ENCODE measurements at regions not wholly inside any gene's neighbourhood (a gene's known extent, or its start where the extent isn't known, plus 50 kb on each side); places are given as distances from the start of the nearest gene placed in this dataset.
"Not testable (repeated sequence)": the region's sequence is repeated elsewhere in the genome, so short reads cannot be mapped to it uniquely, and the experiment has no call there.

DNA sequence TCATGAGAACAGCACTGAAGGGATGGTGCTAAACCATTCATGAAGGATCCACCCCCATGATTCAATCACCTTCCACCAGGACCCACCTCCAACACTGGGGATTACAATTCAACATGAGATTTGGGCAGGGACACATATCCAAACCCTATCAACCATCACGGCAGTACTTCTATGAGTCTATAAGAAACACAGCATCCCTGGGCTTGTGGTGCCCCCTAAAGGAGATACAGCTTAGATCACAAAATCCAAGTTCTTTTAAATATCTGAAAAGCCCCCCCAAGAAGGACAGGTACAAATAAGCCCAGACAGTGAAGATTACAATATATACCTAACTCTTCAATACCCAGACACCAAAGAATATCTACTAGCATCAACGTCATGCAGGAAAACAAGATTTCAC is 233.7 kb upstream of the ADRA1B start:
- Histone ChIP-seq H3K9me3 (ENCODE audit: control insufficient read depth in 3 of 3, low read length in 3 of 3) (peaks cover 0 to 3% (median 0%) of the 10 kb centered on the region in 3 donors), H3K4me3 (ENCODE audit: low read length in 3 of 3) (no peak overlapping the region), H3K9ac (ENCODE audit: low read depth in 1 of 3, low read length in 3 of 3) (no peak overlapping the region), H3K36me3 (ENCODE audit: control insufficient read depth in 3 of 3, insufficient read depth in 3 of 3, low read length in 3 of 3) (no peaks in the 10 kb centered on the region), H3K27ac (ENCODE audit: low read depth, low read length) (no peak overlapping the region), H3K4me1 (ENCODE audit: control insufficient read depth in 3 of 3, insufficient read depth in 3 of 3, low read length in 3 of 3) (no peaks in the 10 kb centered on the region), H3K27me3 (ENCODE audit: control insufficient read depth in 3 of 3, insufficient read depth in 3 of 3, low read length in 3 of 3) (no peaks in the 10 kb centered on the region)

DNA sequence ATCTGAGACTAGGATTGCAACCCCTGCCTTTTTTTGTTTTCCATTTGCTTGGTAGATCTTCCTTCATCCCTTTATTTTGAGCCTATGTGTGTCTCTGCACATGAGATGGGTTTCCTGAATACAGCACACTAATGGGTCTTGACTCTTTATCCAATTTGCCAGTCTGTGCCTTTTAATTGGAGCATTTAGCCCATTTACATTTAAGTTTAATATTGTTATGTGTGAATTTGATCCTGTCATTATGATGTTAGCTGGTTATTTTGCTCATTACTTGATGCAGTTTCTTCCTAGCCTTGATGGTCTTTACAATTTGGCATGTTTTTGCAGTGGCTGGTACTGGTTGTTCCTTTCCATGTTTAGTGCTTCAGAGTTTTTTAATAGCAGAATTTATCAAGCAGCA is 228.4 kb upstream of the ADRA1B start:
- not testable (repeated sequence) for H3K9me3 ChIP-seq (ENCODE audit: control insufficient read depth in 3 of 3, low read length in 3 of 3); H3K36me3 ChIP-seq (ENCODE audit: control insufficient read depth in 3 of 3, insufficient read depth in 3 of 3, low read length in 3 of 3); H3K4me1 ChIP-seq (ENCODE audit: control insufficient read depth in 3 of 3, insufficient read depth in 3 of 3, low read length in 3 of 3); H3K4me3 ChIP-seq (ENCODE audit: low read length in 3 of 3); H3K27me3 ChIP-seq (ENCODE audit: control insufficient read depth in 3 of 3, insufficient read depth in 3 of 3, low read length in 3 of 3); H3K27ac ChIP-seq (ENCODE audit: low read depth, low read length); H3K9ac ChIP-seq (ENCODE audit: low read depth in 1 of 3, low read length in 3 of 3)

- Histone ChIP-seq H3K4me3 (ENCODE audit: low read length in 3 of 3) (no peak overlapping the region), H3K27me3 (ENCODE audit: control insufficient read depth in 3 of 3, insufficient read depth in 3 of 3, low read length in 3 of 3) (no peaks in the 10 kb centered on the region), H3K4me1 (ENCODE audit: control insufficient read depth in 3 of 3, insufficient read depth in 3 of 3, low read length in 3 of 3) (no peaks in the 10 kb centered on the region), H3K36me3 (ENCODE audit: control insufficient read depth in 3 of 3, insufficient read depth in 3 of 3, low read length in 3 of 3) (no peaks in the 10 kb centered on the region), H3K9ac (ENCODE audit: low read depth in 1 of 3, low read length in 3 of 3) (no peak overlapping the region), H3K9me3 (ENCODE audit: control insufficient read depth in 3 of 3, low read length in 3 of 3) (peaks cover 0 to 3% (median 0%) of the 10 kb centered on the region in 3 donors), H3K27ac (ENCODE audit: low read depth, low read length) (no peak overlapping the region)
Observed at GRCh38 chr5:159695741-159696294, 220.5 kb upstream of the ADRA1B start.

DNA sequence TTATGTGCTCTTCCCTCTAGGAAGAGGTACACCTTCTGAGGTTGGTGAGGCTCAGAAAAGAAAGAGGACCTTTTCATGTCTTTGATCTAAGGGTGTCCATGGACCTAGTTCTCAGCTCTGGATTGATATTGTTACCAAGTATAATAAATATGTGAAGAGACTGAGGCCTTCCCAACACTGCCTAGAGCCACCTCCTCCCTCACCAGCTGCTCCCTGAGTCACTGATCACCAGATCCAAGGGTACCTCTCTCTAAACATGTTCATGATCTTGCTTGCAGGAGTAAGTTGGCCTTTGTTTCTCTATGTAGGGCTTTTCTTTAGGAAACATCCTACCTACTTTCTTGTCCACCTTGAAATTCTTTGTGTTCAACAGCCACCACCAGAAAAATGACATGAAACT is 218.8 kb upstream of the ADRA1B start:
- Histone ChIP-seq H3K27me3 (ENCODE audit: control insufficient read depth in 3 of 3, insufficient read depth in 3 of 3, low read length in 3 of 3) (no peaks in the 10 kb centered on the region), H3K4me3 (ENCODE audit: low read length in 3 of 3) (no peak overlapping the region), H3K4me1 (ENCODE audit: control insufficient read depth in 3 of 3, insufficient read depth in 3 of 3, low read length in 3 of 3) (no peaks in the 10 kb centered on the region), H3K9me3 (ENCODE audit: control insufficient read depth in 3 of 3, low read length in 3 of 3) (peaks cover 0 to 2% (median 0%) of the 10 kb centered on the region in 3 donors), H3K9ac (ENCODE audit: low read depth in 1 of 3, low read length in 3 of 3) (no peak overlapping the region), H3K27ac (ENCODE audit: low read depth, low read length) (no peak overlapping the region), H3K36me3 (ENCODE audit: control insufficient read depth in 3 of 3, insufficient read depth in 3 of 3, low read length in 3 of 3) (no peaks in the 10 kb centered on the region)

DNA sequence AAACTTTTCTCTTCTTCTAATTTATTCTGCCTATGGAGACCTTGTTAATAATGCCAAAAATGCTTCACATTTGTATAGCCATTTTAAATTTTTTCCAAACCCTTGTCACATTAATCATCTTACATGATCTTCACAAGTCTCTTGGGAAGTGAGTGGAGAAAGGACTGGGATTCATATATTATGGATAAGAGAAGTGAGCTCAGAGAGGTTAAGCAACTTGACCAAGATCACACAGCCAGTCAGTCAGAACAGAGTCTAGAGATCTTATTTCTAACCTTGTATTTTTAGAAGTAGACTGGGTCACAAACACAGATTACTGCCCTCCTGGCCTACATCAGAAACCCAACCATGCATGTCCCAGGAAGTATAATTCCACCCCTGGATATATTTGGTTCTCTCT is 218.0 kb upstream of the ADRA1B start:
- Histone ChIP-seq H3K36me3 (ENCODE audit: control insufficient read depth in 3 of 3, insufficient read depth in 3 of 3, low read length in 3 of 3) (no peaks in the 10 kb centered on the region), H3K4me1 (ENCODE audit: control insufficient read depth in 3 of 3, insufficient read depth in 3 of 3, low read length in 3 of 3) (no peaks in the 10 kb centered on the region), H3K4me3 (ENCODE audit: low read length in 3 of 3) (no peak overlapping the region), H3K27me3 (ENCODE audit: control insufficient read depth in 3 of 3, insufficient read depth in 3 of 3, low read length in 3 of 3) (no peaks in the 10 kb centered on the region), H3K9ac (ENCODE audit: low read depth in 1 of 3, low read length in 3 of 3) (no peak overlapping the region), H3K9me3 (ENCODE audit: control insufficient read depth in 3 of 3, low read length in 3 of 3) (no peaks in the 10 kb centered on the region), H3K27ac (ENCODE audit: low read depth, low read length) (no peak overlapping the region)

- H3K36me3 ChIP-seq (ENCODE audit: control insufficient read depth in 3 of 3, insufficient read depth in 3 of 3, low read length in 3 of 3) = no peaks in the 10 kb centered on the region
- no peak overlapping the region for H3K27ac ChIP-seq (ENCODE audit: low read depth, low read length)
- no peaks in the 10 kb centered on the region for H3K4me1 ChIP-seq (ENCODE audit: control insufficient read depth in 3 of 3, insufficient read depth in 3 of 3, low read length in 3 of 3)
- H3K9me3 ChIP-seq (ENCODE audit: control insufficient read depth in 3 of 3, low read length in 3 of 3) = no peaks in the 10 kb centered on the region
- H3K9ac ChIP-seq (ENCODE audit: low read depth in 1 of 3, low read length in 3 of 3) = no peak overlapping the region
- H3K27me3 ChIP-seq (ENCODE audit: control insufficient read depth in 3 of 3, insufficient read depth in 3 of 3, low read length in 3 of 3) = no peaks in the 10 kb centered on the region
- no peak overlapping the region for H3K4me3 ChIP-seq (ENCODE audit: low read length in 3 of 3)
Observed at GRCh38 chr5:159700016-159700415, 216.3 kb upstream of the ADRA1B start.

DNA sequence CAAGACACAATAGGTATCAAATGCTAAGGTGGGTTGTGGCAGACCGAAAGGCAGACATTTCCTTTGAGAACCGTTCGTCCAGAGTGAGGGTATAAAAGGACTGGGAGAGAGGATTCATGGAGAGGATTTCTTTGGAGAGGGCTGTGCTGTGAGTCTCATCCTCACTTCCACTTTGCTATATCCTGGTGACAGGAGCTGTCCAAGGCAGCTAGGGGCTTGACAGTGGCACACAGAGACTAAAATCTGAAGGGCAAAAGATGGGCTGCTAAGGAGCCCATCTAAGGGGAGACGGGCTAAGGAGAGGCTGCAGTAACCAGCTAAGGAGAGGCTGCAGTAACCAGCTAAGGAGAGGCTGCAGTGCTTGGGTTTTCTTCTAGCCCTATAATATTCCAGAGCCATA is 214.0 kb upstream of the ADRA1B start:
- H3K9ac ChIP-seq (ENCODE audit: low read depth in 1 of 3, low read length in 3 of 3) = no peak overlapping the region
- H3K4me1 ChIP-seq (ENCODE audit: control insufficient read depth in 3 of 3, insufficient read depth in 3 of 3, low read length in 3 of 3) = no peaks in the 10 kb centered on the region
- no peak overlapping the region for H3K4me3 ChIP-seq (ENCODE audit: low read length in 3 of 3)
- H3K9me3 ChIP-seq (ENCODE audit: control insufficient read depth in 3 of 3, low read length in 3 of 3) = no peaks in the 10 kb centered on the region
- no peaks in the 10 kb centered on the region for H3K27me3 ChIP-seq (ENCODE audit: control insufficient read depth in 3 of 3, insufficient read depth in 3 of 3, low read length in 3 of 3)
- H3K36me3 ChIP-seq (ENCODE audit: control insufficient read depth in 3 of 3, insufficient read depth in 3 of 3, low read length in 3 of 3) = no peaks in the 10 kb centered on the region
- no peak overlapping the region for H3K27ac ChIP-seq (ENCODE audit: low read depth, low read length)

DNA sequence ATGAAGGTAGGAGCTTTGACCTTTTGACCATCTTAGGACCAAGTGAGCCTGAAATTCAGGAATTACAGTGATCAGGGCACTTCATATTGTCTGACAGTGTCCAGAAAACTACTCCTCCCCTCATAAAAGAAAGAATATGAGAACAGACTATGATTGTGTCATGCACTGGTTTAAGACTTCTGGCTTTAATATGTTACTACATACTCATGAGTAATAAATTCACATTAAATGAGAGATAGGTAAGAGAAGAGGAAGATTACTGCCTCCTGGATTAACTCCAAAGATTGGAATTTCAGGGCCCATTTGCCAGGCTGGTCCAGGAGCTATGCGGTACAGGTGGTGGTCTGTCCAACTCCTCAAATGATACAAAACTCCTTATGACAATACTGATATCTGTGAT is 213.5 kb upstream of the ADRA1B start:
- Histone ChIP-seq H3K4me1 (ENCODE audit: control insufficient read depth in 3 of 3, insufficient read depth in 3 of 3, low read length in 3 of 3) (no peaks in the 10 kb centered on the region), H3K27me3 (ENCODE audit: control insufficient read depth in 3 of 3, insufficient read depth in 3 of 3, low read length in 3 of 3) (no peaks in the 10 kb centered on the region), H3K4me3 (ENCODE audit: low read length in 3 of 3) (no peak overlapping the region), H3K36me3 (ENCODE audit: control insufficient read depth in 3 of 3, insufficient read depth in 3 of 3, low read length in 3 of 3) (no peaks in the 10 kb centered on the region), H3K9me3 (ENCODE audit: control insufficient read depth in 3 of 3, low read length in 3 of 3) (peaks cover 0 to 3% (median 0%) of the 10 kb centered on the region in 3 donors), H3K27ac (ENCODE audit: low read depth, low read length) (no peak overlapping the region), H3K9ac (ENCODE audit: low read depth in 1 of 3, low read length in 3 of 3) (no peak overlapping the region)

DNA sequence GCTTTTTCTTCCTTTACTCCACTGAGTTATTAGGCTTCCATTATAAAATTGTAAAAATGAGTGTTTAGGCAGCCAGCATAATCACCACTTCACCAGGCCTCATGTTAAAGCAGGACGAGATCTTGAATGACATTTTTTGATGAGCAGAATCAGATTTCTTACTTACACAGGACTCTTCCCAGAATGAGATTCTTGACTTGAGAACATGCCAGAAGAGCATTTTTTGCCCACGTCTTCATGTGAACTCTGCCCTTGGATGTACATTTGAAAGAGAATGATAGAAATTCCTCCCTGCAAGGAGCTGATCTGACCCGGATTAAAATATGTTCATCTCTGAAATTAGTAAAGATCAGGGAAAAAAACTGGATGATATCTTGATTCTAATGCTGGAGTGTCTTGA is 212.1 kb upstream of the ADRA1B start:
- Histone ChIP-seq H3K9me3 (ENCODE audit: control insufficient read depth in 3 of 3, low read length in 3 of 3) (peaks cover 0 to 7% (median 2%) of the 10 kb centered on the region in 3 donors), H3K27me3 (ENCODE audit: control insufficient read depth in 3 of 3, insufficient read depth in 3 of 3, low read length in 3 of 3) (no peaks in the 10 kb centered on the region), H3K4me3 (ENCODE audit: low read length in 3 of 3) (no peak overlapping the region), H3K4me1 (ENCODE audit: control insufficient read depth in 3 of 3, insufficient read depth in 3 of 3, low read length in 3 of 3) (no peaks in the 10 kb centered on the region), H3K9ac (ENCODE audit: low read depth in 1 of 3, low read length in 3 of 3) (no peak overlapping the region), H3K36me3 (ENCODE audit: control insufficient read depth in 3 of 3, insufficient read depth in 3 of 3, low read length in 3 of 3) (no peaks in the 10 kb centered on the region), H3K27ac (ENCODE audit: low read depth, low read length) (no peak overlapping the region)

DNA sequence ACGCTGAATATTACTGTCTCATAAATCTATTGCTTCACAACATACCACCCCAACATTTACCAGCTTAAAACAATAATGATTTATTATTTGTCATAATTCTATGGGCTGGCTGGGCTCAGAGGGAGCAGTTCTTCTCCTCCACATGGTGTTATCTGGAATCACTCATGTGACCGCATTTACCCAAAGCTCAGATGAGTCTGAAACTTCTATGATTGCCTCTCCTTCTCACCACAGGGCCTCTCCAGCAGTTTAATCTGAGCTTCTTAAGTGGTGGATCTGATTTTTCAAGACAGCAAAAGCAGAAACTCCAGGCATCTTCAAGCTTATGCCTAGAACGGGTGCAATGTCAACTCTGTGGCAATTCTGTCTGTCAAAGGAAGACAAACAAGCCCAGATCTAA is 210.3 kb upstream of the ADRA1B start:
- Histone ChIP-seq H3K27ac (ENCODE audit: low read depth, low read length) (no peak overlapping the region), H3K4me1 (ENCODE audit: control insufficient read depth in 3 of 3, insufficient read depth in 3 of 3, low read length in 3 of 3) (no peaks in the 10 kb centered on the region), H3K27me3 (ENCODE audit: control insufficient read depth in 3 of 3, insufficient read depth in 3 of 3, low read length in 3 of 3) (no peaks in the 10 kb centered on the region), H3K36me3 (ENCODE audit: control insufficient read depth in 3 of 3, insufficient read depth in 3 of 3, low read length in 3 of 3) (no peaks in the 10 kb centered on the region), H3K9ac (ENCODE audit: low read depth in 1 of 3, low read length in 3 of 3) (no peak overlapping the region), H3K4me3 (ENCODE audit: low read length in 3 of 3) (no peak overlapping the region), H3K9me3 (ENCODE audit: control insufficient read depth in 3 of 3, low read length in 3 of 3) (peaks cover 0 to 7% (median 3%) of the 10 kb centered on the region in 3 donors)

DNA sequence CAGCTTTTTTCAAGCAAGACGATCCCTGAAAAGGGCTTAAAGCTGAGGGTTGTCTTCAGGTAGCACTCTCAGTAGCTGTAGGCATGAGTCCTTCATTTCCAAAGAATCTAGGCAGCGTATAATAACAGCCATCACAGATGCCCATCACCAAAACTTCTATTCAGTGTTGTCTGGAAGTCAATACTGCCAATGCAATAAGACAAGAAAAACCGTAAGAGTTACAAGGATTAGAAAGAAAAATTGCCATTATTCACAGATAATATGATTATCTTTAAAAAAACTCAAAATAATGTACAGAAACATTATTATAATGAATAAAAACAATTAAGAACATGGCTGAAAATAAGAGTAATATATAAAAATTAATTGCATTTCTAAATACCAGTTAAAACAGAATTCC is 208.2 kb upstream of the ADRA1B start:
- H3K27ac ChIP-seq (ENCODE audit: low read depth, low read length) = no peak overlapping the region
- peaks cover 0 to 7% (median 3%) of the 10 kb centered on the region in 3 donors for H3K9me3 ChIP-seq (ENCODE audit: control insufficient read depth in 3 of 3, low read length in 3 of 3)
- no peak overlapping the region for H3K4me3 ChIP-seq (ENCODE audit: low read length in 3 of 3)
- H3K27me3 ChIP-seq (ENCODE audit: control insufficient read depth in 3 of 3, insufficient read depth in 3 of 3, low read length in 3 of 3) = no peaks in the 10 kb centered on the region
- no peaks in the 10 kb centered on the region for H3K4me1 ChIP-seq (ENCODE audit: control insufficient read depth in 3 of 3, insufficient read depth in 3 of 3, low read length in 3 of 3)
- no peak overlapping the region for H3K9ac ChIP-seq (ENCODE audit: low read depth in 1 of 3, low read length in 3 of 3)
- H3K36me3 ChIP-seq (ENCODE audit: control insufficient read depth in 3 of 3, insufficient read depth in 3 of 3, low read length in 3 of 3) = no peaks in the 10 kb centered on the region

Measured in skeletal muscle tissue (tissue), 3 donors.